GOT3 (cell line): ENCODE measurements at regions not wholly inside any gene's neighbourhood (a gene's known extent, or its start where the extent isn't known, plus 50 kb on each side); places are given as distances from the start of the nearest gene placed in this dataset.
"Not testable (repeated sequence)": the region's sequence is repeated elsewhere in the genome, so short reads cannot be mapped to it uniquely, and the experiment has no call there.

Experiments
- DNase-seq: peaks from one replicate; lab custom pipeline; 2025; ENCODE audit warnings: mixed read lengths; lab: John Stamatoyannopoulos, UW

DNA sequence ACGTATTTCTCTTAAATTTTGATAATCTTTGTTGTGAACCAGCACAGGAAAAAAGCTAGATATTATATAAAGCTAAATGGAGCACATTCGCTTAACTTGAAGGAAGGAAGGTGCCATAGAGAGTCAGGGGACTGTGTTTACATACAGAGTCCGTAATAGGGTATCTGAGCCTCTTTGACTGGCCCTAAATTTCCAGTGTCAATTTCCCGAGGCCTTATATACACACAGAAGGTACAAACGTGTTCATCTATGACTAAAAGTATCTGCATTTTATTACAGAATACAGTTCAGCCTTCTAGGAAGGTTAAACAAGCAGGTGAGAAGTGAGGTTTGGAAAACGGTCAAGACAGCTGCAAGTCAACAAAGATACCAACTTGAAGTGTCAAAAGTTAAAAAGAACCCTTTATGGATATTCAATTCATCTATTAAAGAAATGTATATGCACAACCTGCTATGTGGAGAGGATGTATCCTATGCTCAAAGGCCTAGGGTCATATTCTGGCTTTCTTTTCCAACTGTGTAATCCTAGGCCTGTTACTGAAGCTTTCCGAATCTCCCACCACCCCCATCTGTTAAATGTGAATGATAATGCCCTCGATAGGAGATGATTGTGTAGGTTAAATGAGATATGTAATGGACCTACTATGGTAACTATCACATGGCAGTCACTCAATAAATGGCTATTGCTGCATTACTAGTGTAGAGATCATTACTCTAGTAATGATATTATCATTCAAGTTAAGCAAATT is 263.7 kb upstream of the MAF start:
- DNase-seq = no peak

- no peak for DNase-seq
Observed at GRCh38 chr16:79863128-79864031, 262.8 kb upstream of the MAF start.

GRCh38 chr16:79862601-79863000 is 262.1 kb upstream of the MAF start:
- DNase-seq = no peak

DNA sequence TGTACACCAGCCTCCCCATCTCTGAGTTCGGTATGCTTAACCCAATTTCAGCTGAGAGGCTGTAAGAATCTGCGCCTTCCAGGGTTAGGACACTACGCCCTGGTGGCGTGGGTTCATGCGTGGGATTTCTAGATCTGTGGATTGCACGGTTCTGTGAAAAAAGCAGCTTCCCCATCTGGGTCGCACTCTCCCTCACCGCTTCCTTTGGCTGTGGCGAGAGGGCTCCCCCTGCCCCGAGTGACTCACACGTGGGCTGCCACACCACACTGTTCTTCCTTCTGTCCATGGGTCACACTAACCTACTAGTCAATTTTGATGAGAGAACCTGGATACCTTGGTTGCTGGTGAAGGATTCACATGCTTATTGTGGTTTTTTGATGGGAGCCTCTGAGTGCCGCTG is 256.0 kb upstream of the MAF start:
- DNase-seq = no peak

- DNase-seq = no peak
Observed at GRCh38 chr16:79850348-79850747, 249.8 kb upstream of the MAF start.

- DNase-seq = no peak
Observed at GRCh38 chr16:79849119-79849518, 248.6 kb upstream of the MAF start.

DNA sequence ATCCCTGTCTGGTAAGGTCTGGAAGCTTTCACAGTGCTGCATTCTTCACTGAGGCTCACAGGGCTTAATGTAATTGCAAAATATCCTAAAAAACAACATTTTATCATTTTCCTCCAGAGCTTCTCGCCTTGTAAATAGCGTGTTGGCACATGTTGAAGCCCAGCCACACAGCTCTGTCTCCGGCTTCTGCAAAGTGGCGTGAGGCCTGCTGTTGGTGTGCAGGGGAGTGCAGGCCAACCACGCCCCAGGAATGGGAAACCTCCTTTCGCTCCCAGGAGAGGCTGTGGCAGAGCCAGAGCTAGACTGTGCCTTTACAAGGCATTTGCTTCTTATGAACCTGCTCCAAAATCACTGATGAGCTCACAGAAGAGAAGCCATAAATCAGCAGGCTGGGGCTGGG is 248.2 kb upstream of the MAF start:
- DNase-seq = no peak

DNA sequence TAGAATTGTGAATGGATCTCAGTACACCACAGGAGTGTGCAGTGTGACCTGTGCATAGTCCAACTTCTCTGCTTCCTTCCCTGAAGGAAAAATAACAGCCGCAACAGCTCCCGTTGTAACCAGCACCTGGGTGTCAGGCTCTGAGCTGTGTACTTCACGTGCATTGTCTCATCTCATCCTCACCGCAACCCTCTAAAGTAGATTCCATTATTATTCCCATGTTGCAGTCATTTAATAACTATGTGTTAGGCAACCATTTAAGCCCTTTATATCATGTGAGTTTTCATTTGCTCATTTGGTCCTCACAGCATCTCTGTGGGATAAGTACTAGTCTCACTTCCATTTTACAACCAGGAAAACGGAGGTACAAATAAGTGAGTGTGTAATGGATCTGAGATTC is 247.0 kb upstream of the MAF start:
- DNase-seq = no peak

GRCh38 chr16:79847101-79847500 is 246.6 kb upstream of the MAF start:
- DNase-seq = no peak

- no peak for DNase-seq
Observed at GRCh38 chr16:79845734-79846135, 245.2 kb upstream of the MAF start.

DNA sequence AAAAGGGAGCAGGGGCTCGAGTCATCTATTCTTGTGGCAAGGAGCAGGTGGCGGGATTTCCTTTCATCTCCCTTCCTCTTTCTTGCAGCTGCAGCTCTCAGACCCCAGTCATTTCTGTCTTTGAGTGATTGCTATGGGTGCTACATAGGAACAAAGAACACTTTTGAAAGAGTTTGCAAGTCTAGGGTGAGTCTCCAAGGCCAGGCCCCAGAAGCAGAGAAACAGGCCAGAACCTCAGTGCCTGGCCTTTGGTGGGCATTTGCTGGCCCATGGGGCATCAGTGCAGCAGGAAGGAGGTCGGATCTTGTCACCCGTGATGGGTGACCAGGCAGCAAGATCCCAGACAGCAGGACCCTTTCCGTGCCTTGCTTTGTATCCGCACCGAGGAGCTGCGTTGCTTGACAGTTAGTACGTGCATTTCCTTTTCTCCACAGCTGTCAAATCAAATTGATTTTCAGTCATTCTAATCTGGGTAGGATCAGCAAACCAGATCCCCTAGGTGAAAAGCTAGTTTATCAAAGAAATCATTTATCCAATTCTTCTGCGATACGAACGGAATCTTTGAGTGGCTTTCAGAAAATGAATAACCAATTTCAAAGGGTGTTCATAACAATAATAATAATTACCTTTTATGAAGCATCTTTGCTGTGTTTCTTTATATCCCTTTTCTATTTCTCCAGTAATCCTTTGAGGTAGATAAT is 244.6 kb upstream of the MAF start:
- no peak for DNase-seq

DNA sequence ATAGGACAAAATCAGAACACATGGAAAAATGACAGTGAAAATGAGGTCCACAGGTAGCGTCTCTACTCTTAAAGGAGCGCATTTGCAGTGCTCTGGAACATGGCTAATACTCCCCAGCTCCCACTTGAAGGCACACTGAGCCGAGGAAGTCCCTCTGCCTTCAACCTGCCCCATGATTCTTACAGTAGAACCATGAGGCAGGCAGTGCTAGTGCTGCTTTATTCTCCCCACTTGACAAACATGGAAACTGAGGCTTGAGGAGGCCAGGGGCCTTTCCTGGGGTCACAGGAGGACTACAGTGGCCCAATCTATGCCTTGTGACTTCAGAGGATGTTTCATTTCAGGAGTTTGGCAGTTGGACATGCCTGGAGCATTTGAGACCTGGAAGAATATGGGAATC is 244.1 kb upstream of the MAF start:
- DNase-seq = no peak

DNA sequence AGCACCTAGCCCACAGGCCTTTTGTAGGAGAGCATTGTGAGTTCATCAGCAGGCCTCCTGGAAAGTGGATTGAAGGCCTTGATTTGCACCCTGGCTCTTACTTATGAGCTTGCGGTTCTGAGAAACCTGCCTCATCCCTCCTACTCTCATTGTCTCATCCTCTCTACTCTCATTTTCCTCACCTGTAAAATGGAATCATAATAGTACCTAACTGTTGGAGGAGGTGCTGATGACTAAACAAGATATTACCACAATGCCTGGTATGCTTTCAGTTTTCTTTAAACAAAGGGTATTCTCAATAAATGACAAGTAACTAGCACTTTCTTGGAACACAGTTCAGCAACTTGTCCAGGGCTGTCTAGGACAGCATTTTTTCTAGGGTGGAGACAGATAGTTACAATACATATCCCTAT is 243.1 kb upstream of the MAF start:
- DNase-seq = no peak

GRCh38 chr16:79843145-79843544 is 242.6 kb upstream of the MAF start:
- no peak for DNase-seq

- no peak for DNase-seq
Observed at GRCh38 chr16:79842197-79842596, 241.7 kb upstream of the MAF start.

- no peak for DNase-seq
Observed at GRCh38 chr16:79839466-79840341, 239.2 kb upstream of the MAF start.

DNA sequence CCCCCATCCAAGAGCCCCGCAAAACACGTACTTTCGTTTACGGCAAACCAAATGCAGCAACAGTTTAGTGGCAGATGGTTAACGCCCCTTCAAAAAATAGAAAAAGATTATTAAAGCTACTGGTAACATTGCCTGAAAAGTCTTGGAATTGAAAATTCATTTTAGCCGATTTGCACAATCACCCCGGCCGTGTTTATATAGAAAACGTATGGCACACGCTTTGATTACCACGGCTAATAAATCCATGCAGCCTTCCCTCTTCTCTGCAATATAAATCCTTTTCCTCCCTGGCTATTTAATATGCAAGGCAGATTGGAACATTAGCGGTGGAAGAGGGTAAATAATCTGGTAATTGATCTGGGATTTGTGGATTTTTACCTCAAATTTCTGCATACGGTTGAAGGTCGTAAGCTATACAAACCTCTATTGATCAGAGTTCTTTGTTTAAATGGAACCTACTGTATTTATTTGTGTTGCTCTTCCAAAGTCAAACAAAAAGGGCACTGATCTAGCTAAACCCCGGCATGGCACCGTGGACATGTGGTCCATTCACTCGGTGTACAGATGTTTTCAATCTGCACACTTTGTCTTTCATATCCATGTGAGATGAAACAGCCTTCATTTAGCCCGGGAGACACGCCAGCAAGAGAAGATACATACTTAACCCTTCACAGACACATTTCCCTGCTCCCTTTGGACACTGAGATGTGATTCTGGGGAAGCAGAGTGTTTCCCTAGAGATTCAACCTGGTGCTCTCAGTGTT is 238.1 kb upstream of the MAF start:
- no peak for DNase-seq

DNA sequence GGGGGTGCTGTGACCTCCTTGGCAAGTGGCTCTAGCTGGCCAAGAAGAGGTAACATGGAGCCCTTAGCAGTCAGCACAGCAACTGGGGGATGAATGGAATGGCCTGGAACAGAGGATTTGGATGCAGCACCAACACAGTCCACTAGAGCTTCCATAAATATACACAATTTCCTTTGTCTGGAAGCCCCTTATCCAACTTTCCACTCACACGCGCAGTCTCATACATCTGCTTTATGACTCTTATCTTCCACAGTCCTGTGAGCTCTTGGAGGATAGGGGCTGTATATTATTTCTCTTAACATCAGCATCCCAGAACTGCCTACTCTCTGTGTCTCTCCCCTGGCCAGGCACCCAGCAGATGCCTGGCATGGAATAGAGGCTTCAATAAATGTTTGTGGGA is 235.6 kb upstream of the MAF start:
- DNase-seq = no peak

- DNase-seq = no peak
Observed at GRCh38 chr16:79835194-79835593, 234.7 kb upstream of the MAF start.

DNA sequence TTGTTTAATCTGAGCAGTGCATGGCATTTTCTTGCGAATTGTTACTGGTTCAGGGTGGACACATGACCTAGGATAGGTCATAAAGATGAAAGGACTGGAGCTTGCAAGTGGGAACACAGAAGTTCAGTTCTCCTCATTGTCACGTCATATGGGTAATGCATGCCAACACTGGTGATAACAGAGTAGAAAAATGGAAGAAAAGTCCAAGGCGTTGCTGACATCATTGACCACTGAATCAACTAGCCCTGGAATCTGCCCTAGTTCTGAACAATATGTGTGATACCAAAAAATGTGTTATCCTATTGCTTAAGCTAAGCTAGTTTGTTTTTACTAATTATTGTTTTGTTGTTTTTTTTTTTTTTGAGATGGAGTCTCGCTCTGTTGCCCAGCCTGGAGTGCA is 234.2 kb upstream of the MAF start:
- DNase-seq = no peak

DNA sequence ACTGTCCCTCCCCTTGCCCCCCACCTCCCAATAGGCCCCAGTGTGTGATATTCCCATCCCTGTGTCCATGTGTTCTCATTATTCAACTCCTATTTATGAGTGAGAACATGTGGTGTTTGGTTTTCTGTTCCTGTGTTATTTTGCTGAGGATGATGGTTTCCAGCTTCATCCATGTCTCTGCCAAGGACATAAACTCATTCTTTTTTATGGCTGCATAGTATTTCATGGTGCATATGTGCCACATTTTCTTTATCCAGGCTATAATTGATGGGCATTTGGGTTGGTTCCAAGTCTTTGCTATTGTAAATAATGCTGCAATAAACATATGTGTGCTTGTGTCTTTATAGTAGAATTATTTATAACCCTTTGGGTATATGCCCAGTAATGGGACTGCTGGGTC is 233.5 kb upstream of the MAF start:
- DNase-seq = not testable (repeated sequence)
